Gastrocnemius medialis (tissue), 4 donors: ENCODE measurements at regions not wholly inside any gene's neighbourhood (a gene's known extent, or its start where the extent isn't known, plus 50 kb on each side); places are given as distances from the start of the nearest gene placed in this dataset.

ENCODE experiments used
- ATAC-seq, 2 donors: fragments of 150-250 bp; one replicate each; pipeline ENCODE4 v1.9.1; 2016
- DNase-seq, 2 donors: peaks; one replicate each; pipeline ENCODE4 v3.0.0-alpha.2; 2019
- H3K27ac ChIP-seq, 4 donors: fragments of 200-600 bp; sonication (generic); 1 replicate in 1 of 4; 2 replicates in 3 of 4; pipeline ENCODE4 v1.5.1; 2016 to 2018; ENCODE audit warnings: mild to moderate bottlenecking in 2 of 4, moderate library complexity in 1 of 4
- H3K27me3 ChIP-seq, 3 donors: fragments of 200-600 bp; sonication (generic) in 2 of 3; 1 replicate in 1 of 3; 2 replicates in 2 of 3; pipeline versions ENCODE4 v1.5.1 to v1.6.0; 2016 to 2019; ENCODE audit warnings: mild to moderate bottlenecking in 1 of 3, moderate library complexity in 1 of 3
- H3K36me3 ChIP-seq, 2 donors: fragments of 200-600 bp; sonication (generic) in 1 of 2; one replicate each; pipeline ENCODE4 v1.5.1; 2017 to 2018
- H3K4me1 ChIP-seq, 2 donors: fragments of 200-600 bp; sonication (generic) in 1 of 2; one replicate each; pipeline ENCODE4 v1.5.1; 2016 to 2017; ENCODE audit warnings: mild to moderate bottlenecking in 2 of 2
- H3K4me3 ChIP-seq, 4 donors: fragments of 200-600 bp; sonication (generic) in 3 of 4; 1 replicate in 1 of 4; 2 replicates in 3 of 4; pipeline ENCODE4 v1.5.1; 2016 to 2019; ENCODE audit warnings: mild to moderate bottlenecking in 2 of 4
- H3K9me3 ChIP-seq, 3 donors: fragments of 200-600 bp; sonication (generic) in 2 of 3; 1 replicate in 1 of 3; 2 replicates in 2 of 3; pipeline ENCODE4 v1.5.1; 2016 to 2019
- CTCF ChIP-seq, 5 experiments: fragments of 450-650 bp in 3 of 5; fragments of 200-600 bp in 2 of 5; sonication (generic) in 2 of 5; IDR thresholded peaks in 4 of 5; conservative IDR thresholded peaks in 1 of 5; 1 replicate in 4 of 5; 2 replicates in 1 of 5; pipeline ENCODE4 v1.5.1; 2016 to 2019; ENCODE audit warnings: antibody characterized with exemption in 5 of 5, mild to moderate bottlenecking in 3 of 5, moderate library complexity in 3 of 5
- POLR2A ChIP-seq, 2 donors: fragments of 450-650 bp; IDR thresholded peaks; one replicate each; pipeline ENCODE4 v1.6.1; 2017; ENCODE audit warnings: antibody characterized with exemption in 2 of 2, mild to moderate bottlenecking in 2 of 2, moderate library complexity in 2 of 2
- in situ Hi-C, 4 donors: fragments of 200-750 bp; cut with MboI; loops; one replicate each; pipeline versions ENCODE4 v1.15.0 to v1.8.0; 2017; ENCODE audit warnings: low sequenced_read_pairs in 4 of 4
- intact Hi-C: fragments of 100-400 bp; cut with DNase I; formaldehyde crosslinking; loops from one replicate; pipeline ENCODE4 v1.15.1; 2023; ENCODE audit warnings: low total_unique reads

DNA sequence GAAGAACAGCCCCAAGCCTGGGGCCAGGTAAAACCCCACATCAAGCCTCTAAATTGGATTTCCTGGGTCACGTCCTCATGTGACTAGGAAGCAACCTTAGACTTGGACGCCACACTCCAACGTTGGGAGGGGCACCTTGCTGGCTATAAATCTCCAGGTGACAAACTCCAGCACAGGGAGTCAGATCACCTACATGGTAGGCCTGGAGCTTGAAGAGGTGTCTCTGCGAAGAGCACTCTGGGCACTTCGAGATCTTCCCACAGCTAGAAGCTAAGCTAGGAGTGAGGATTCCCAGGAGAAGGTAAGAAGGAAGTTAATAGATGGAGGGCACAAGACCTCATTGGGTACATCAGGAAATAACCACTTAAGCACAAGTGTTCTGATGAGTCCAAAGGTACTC, 77.1 kb upstream of the GNAZ start:
- intact Hi-C loops = no loop called here
- H3K36me3 ChIP-seq = no peaks in the 10 kb centered on the region
- no peak for ATAC-seq
- H3K27ac ChIP-seq = no peak overlapping the region
- H3K27me3 ChIP-seq = peaks cover 0 to 4% (median 0%) of the 10 kb centered on the region in 3 donors
- no peaks in the 10 kb centered on the region for H3K4me1 ChIP-seq
- H3K9me3 ChIP-seq = peaks cover 0 to 7% (median 0%) of the 10 kb centered on the region in 3 donors
- TF ChIP-seq POLR2A (IDR thresholded peaks at IDR 0.05) (no peak), CTCF (IDR thresholded peaks at IDR 0.05 in 4 of 5, conservative IDR thresholded peaks at IDR 0.05 in 1 of 5) (no peak)
- DNase-seq = no peak
- no peak overlapping the region for H3K4me3 ChIP-seq
- in situ Hi-C loops = no loop called here

GRCh38 chr22:22995166-22995565, 75.2 kb upstream of the GNAZ start:
- TF ChIP-seq POLR2A (IDR thresholded peaks at IDR 0.05) = no peak
- no peak for TF ChIP-seq CTCF (IDR thresholded peaks at IDR 0.05 in 4 of 5, conservative IDR thresholded peaks at IDR 0.05 in 1 of 5)
- Histone ChIP-seq H3K4me3 (no peak overlapping the region), H3K4me1 (no peaks in the 10 kb centered on the region), H3K36me3 (no peaks in the 10 kb centered on the region), H3K27me3 (peaks cover 0 to 4% (median 0%) of the 10 kb centered on the region in 3 donors), H3K27ac (no peak overlapping the region), H3K9me3 (peaks cover 0 to 7% (median 0%) of the 10 kb centered on the region in 3 donors)
- intact Hi-C loops (no loop called here), in situ Hi-C loops (no loop called here)
- ATAC-seq (no peak), DNase-seq (no peak)

GRCh38 chr22:22996511-22997261, 73.6 kb upstream of the GNAZ start:
- Histone ChIP-seq H3K27me3 (peaks cover 0 to 4% (median 0%) of the 10 kb centered on the region in 3 donors), H3K4me3 (no peak overlapping the region), H3K4me1 (no peaks in the 10 kb centered on the region), H3K27ac (no peak overlapping the region), H3K9me3 (peaks cover 0 to 7% (median 0%) of the 10 kb centered on the region in 3 donors), H3K36me3 (no peaks in the 10 kb centered on the region)
- DNase-seq = no peak
- no peak for TF ChIP-seq POLR2A (IDR thresholded peaks at IDR 0.05)
- TF ChIP-seq CTCF (IDR thresholded peaks at IDR 0.05 in 4 of 5, conservative IDR thresholded peaks at IDR 0.05 in 1 of 5) = no peak
- intact Hi-C loops = no loop called here
- in situ Hi-C loops = no loop called here
- ATAC-seq = no peak

DNA sequence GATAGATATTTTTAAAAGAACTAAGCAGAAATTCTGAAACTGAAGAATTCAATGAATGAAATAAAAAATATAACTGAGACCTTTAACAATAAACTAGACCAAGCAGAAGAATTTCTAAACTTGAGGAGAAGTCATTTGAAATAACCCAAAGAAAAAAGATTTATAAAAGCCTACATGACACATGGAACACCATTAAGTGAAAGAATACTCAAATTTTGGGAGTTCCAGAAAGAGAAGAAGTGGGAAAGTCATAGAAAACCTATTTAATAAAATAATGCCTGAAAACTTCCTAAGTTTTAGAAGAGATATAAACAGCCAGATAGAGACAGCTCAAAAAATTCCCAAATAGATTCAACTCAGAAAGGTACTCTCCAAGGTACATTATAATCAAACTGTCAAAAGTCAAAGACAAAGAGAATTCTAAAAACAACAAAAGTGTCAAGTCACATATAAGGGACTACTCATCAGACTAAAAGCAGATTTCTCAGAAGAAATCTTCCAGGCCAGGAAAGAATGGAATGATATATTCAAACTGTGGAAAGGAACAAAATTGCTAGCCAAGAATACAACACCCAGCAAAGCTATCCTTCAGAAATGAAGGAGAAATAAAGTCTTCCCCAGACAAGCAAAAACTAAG, 72.9 kb upstream of the GNAZ start:
- no peaks in the 10 kb centered on the region for H3K4me1 ChIP-seq
- TF ChIP-seq CTCF (IDR thresholded peaks at IDR 0.05 in 4 of 5, conservative IDR thresholded peaks at IDR 0.05 in 1 of 5) (no peak), POLR2A (IDR thresholded peaks at IDR 0.05) (no peak)
- DNase-seq = no peak
- in situ Hi-C loops = no loop called here
- no peaks in the 10 kb centered on the region for H3K36me3 ChIP-seq
- H3K27ac ChIP-seq = no peak overlapping the region
- ATAC-seq = no peak
- H3K9me3 ChIP-seq = peaks cover 0 to 7% (median 0%) of the 10 kb centered on the region in 3 donors
- intact Hi-C loops = no loop called here
- no peak overlapping the region for H3K4me3 ChIP-seq
- H3K27me3 ChIP-seq = peaks cover 0 to 4% (median 0%) of the 10 kb centered on the region in 3 donors
